Liver (tissue), 8 donors: ENCODE measurements at regions not wholly inside any gene's neighbourhood (a gene's known extent, or its start where the extent isn't known, plus 50 kb on each side); places are given as distances from the start of the nearest gene placed in this dataset.

Experiments used
- DNase-seq: peaks from one replicate; pipeline ENCODE4 v3.0.0-alpha.2; 2017; ENCODE audit warnings: low spot score
- H3K27ac ChIP-seq, 2 donors: one replicate each; pipeline ENCODE4 v1.7.0; 2013; ENCODE audit warnings: inconsistent platforms in 2 of 2, low read length in 2 of 2, control low read depth in 1 of 2, low read depth in 1 of 2, mild to moderate bottlenecking in 1 of 2
- H3K27me3 ChIP-seq, 4 donors: one replicate each; pipeline versions ENCODE4 v1.6.1 to v1.7.0; 2013; ENCODE audit warnings: low read length in 3 of 4, inconsistent platforms in 1 of 4, mild to moderate bottlenecking in 1 of 4, moderate library complexity in 1 of 4; ENCODE audit not compliant: control insufficient read depth in 4 of 4, insufficient read depth in 4 of 4
- H3K36me3 ChIP-seq, 4 donors: one replicate each; pipeline versions ENCODE4 v1.6.1 to v1.7.0; 2013; ENCODE audit warnings: low read length in 3 of 4, mild to moderate bottlenecking in 3 of 4, low read depth in 1 of 4, moderate library complexity in 1 of 4; ENCODE audit not compliant: control insufficient read depth in 4 of 4, insufficient read depth in 3 of 4
- H3K4me1 ChIP-seq, 4 donors: one replicate each; pipeline versions ENCODE4 v1.6.1 to v1.7.0; 2013; ENCODE audit warnings: low read length in 3 of 4, mild to moderate bottlenecking in 3 of 4, moderate library complexity in 1 of 4; ENCODE audit not compliant: control insufficient read depth in 4 of 4, insufficient read depth in 4 of 4
- H3K4me3 ChIP-seq, 3 donors: one replicate each; pipeline versions ENCODE4 v1.6.1 to v1.7.0; 2013; ENCODE audit warnings: low read length in 3 of 3, control low read depth in 1 of 3, low read depth in 1 of 3, mild to moderate bottlenecking in 1 of 3
- H3K9ac ChIP-seq, 2 donors: one replicate each; pipeline ENCODE4 v1.7.0; 2013; ENCODE audit warnings: low read length in 2 of 2, mild to moderate bottlenecking in 2 of 2, moderate library complexity in 2 of 2, control low read depth in 1 of 2, low read depth in 1 of 2
- H3K9me3 ChIP-seq, 4 donors: one replicate each; pipeline versions ENCODE4 v1.6.1 to v1.7.0; 2013; ENCODE audit warnings: low read length in 3 of 4; ENCODE audit not compliant: control insufficient read depth in 4 of 4
- EGR1 ChIP-seq, 2 donors: IDR thresholded peaks; 2 replicates each; pipeline ENCODE4 v1.6.1; 2016 to 2018; ENCODE audit warnings: antibody characterized with exemption in 2 of 2, low read depth in 2 of 2
- FOXA1 ChIP-seq: IDR thresholded peaks from 2 replicates; pipeline ENCODE4 v1.6.1; 2016; ENCODE audit warnings: antibody characterized with exemption
- FOXA2 ChIP-seq: IDR thresholded peaks from 2 replicates; pipeline ENCODE4 v1.6.1; 2016; ENCODE audit warnings: antibody characterized with exemption
- HNF4G ChIP-seq: IDR thresholded peaks from 2 replicates; pipeline ENCODE4 v1.6.1; 2016; ENCODE audit warnings: antibody characterized with exemption
- JUND ChIP-seq, 2 donors: IDR thresholded peaks; 2 replicates each; pipeline ENCODE4 v1.6.1; 2016; ENCODE audit warnings: antibody characterized with exemption in 2 of 2
- NR2F2 ChIP-seq: IDR thresholded peaks from 2 replicates; pipeline ENCODE4 v1.6.1; 2016; ENCODE audit warnings: antibody characterized with exemption
- RAD21 ChIP-seq, 2 donors: IDR thresholded peaks; 2 replicates each; pipeline ENCODE4 v1.6.1; 2016; ENCODE audit warnings: antibody characterized with exemption in 2 of 2, mild to moderate bottlenecking in 2 of 2
- REST ChIP-seq: IDR thresholded peaks from 2 replicates; pipeline ENCODE4 v1.6.1; 2016; ENCODE audit warnings: antibody characterized with exemption, mild to moderate bottlenecking
- RXRA ChIP-seq, 2 donors: IDR thresholded peaks; 2 replicates each; pipeline ENCODE4 v1.6.1; 2017 to 2018; ENCODE audit warnings: antibody characterized with exemption in 2 of 2, mild to moderate bottlenecking in 1 of 2
- SP1 ChIP-seq: IDR thresholded peaks from 2 replicates; pipeline ENCODE4 v1.6.1; 2018; ENCODE audit warnings: antibody characterized with exemption, mild to moderate bottlenecking
- TAF1 ChIP-seq: conservative IDR thresholded peaks from 2 replicates; pipeline ENCODE4 v1.6.1; 2016; ENCODE audit warnings: antibody characterized with exemption, mild to moderate bottlenecking
- YY1 ChIP-seq: IDR thresholded peaks from 2 replicates; pipeline ENCODE4 v1.6.1; 2016; ENCODE audit warnings: antibody characterized with exemption, mild to moderate bottlenecking
- ZBTB33 ChIP-seq: IDR thresholded peaks from 2 replicates; pipeline ENCODE4 v1.6.1; 2016; ENCODE audit warnings: antibody characterized with exemption
- whole genome bisulfite sequencing: extraction: QIAGEN DNeasy Blood & Tissue Kit; methylation state at CpG from one replicate; pipeline ENCODE4 v1.1.7; 2013; 5-methylcytosine and 5-hydroxymethylcytosine counted together
- TF ChIP-seq, protein P1 (sequence below): fragments of 150-350 bp; IDR thresholded peaks from 2 replicates; pipeline ENCODE4 v1.5.1; 2017; ENCODE audit warnings: improper control_type of control experiment, low read depth, low read length; ENCODE audit not compliant: missing input control
- TF ChIP-seq, protein P2 (sequence below): IDR thresholded peaks from 2 replicates; pipeline ENCODE4 v1.6.1; 2016; ENCODE audit warnings: antibody characterized with exemption
- donor health status: healthy.
- donor health status: healthy.
- donor health status: healthy.
- donor health status: healthy.
- donor health status: healthy.

DNA sequence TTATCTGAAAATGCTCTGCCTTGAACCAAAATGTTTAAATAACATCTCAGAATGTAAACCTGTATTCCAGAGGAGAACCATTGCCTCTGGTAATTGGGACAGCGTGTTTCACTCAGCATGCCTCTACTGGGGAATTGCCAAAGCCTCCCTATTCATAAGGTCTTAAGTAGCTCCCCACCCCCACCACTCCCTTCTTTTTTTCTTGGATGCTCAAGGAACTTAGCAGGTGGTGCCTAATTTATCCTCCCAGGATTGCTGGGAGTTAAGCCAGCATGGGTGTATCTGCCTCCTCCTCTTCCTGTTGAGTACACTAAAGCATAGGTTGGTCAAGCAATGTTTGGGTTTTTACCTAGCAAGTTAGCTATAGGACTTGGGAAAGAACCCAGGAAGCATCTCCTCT, 220.2 kb downstream of the DMAC1 start (continued):
- TF ChIP-seq ZBTB33: no peak
- no peak for TF ChIP-seq JUND (IDR thresholded peaks at IDR 0.05)
- TF ChIP-seq REST: no peak
- TF ChIP-seq YY1: no peak
- TF ChIP-seq HNF4G: no peak

GRCh38 chr9:7578951-7579350, 220.6 kb downstream of the DMAC1 start:
- no peak overlapping the region for H3K9ac ChIP-seq
- DNase-seq: no peak
- no peaks in the 10 kb centered on the region for H3K36me3 ChIP-seq
- WGBS: 62% methylated on average over 3 of the region's 3 CpGs
- no peak overlapping the region for H3K4me3 ChIP-seq
- H3K27me3 ChIP-seq: no peaks in the 10 kb centered on the region
- no peak overlapping the region for H3K27ac ChIP-seq
- H3K4me1 ChIP-seq: no peaks in the 10 kb centered on the region
- no peaks in the 10 kb centered on the region for H3K9me3 ChIP-seq
- TF ChIP-seq FOXA2: no peak
- no peak for TF ChIP-seq RXRA (IDR thresholded peaks at IDR 0.05)
- TF ChIP-seq NR2F2: no peak
- TF ChIP-seq HNF4G: no peak
- TF ChIP-seq JUND (IDR thresholded peaks at IDR 0.05): no peak
- no peak for TF ChIP-seq RAD21 (IDR thresholded peaks at IDR 0.05)
- no peak for TF ChIP-seq SP1
- no peak for TF ChIP-seq TAF1
- TF ChIP-seq, protein P1, sequence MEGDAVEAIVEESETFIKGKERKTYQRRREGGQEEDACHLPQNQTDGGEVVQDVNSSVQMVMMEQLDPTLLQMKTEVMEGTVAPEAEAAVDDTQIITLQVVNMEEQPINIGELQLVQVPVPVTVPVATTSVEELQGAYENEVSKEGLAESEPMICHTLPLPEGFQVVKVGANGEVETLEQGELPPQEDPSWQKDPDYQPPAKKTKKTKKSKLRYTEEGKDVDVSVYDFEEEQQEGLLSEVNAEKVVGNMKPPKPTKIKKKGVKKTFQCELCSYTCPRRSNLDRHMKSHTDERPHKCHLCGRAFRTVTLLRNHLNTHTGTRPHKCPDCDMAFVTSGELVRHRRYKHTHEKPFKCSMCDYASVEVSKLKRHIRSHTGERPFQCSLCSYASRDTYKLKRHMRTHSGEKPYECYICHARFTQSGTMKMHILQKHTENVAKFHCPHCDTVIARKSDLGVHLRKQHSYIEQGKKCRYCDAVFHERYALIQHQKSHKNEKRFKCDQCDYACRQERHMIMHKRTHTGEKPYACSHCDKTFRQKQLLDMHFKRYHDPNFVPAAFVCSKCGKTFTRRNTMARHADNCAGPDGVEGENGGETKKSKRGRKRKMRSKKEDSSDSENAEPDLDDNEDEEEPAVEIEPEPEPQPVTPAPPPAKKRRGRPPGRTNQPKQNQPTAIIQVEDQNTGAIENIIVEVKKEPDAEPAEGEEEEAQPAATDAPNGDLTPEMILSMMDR: no peak
- TF ChIP-seq, protein P2, sequence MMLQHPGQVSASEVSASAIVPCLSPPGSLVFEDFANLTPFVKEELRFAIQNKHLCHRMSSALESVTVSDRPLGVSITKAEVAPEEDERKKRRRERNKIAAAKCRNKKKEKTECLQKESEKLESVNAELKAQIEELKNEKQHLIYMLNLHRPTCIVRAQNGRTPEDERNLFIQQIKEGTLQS: no peak
- no peak for TF ChIP-seq ZBTB33
- TF ChIP-seq REST: no peak
- TF ChIP-seq FOXA1: no peak
- no peak for TF ChIP-seq YY1
- TF ChIP-seq EGR1 (IDR thresholded peaks at IDR 0.05; ENCODE audit: low read depth in 2 of 2): no peak
